C4-2B (cell line): ENCODE measurements at regions not wholly inside any gene's neighbourhood (a gene's known extent, or its start where the extent isn't known, plus 50 kb on each side); places are given as distances from the start of the nearest gene placed in this dataset.

Experiments
- H3K27ac ChIP-seq: fragments of 450-650 bp; 2 replicates; pipeline ENCODE4 v1.5.1; 2017
- ZFX ChIP-seq: fragments of 450-650 bp; IDR thresholded peaks from 2 replicates; pipeline ENCODE4 v1.6.1; 2017
- TF ChIP-seq, protein P1 (sequence below): fragments of 450-650 bp; conservative IDR thresholded peaks from 2 replicates; pipeline ENCODE4 v1.5.1; 2017; ENCODE audit warnings: mild to moderate bottlenecking

DNA sequence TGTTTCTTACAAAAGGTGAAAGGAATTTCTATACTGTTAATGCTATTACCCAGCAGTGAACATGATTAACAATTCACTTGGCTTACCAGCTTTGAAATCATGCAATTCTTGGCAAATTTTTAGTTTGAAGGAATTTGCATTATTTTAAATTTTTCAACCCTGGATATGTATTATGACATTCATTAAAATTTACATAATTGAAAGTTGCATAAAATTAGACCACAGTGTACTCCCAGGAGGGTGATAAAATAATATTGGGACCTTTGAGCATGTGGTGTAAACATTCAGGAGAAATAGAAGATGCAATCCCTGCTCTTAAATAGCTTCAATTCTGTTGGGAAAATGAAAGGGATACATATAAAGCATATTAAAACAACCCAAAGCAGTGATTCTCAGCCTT, 412.2 kb upstream of the SGCD start:
- H3K27ac ChIP-seq: no peak overlapping the region
- TF ChIP-seq, protein P1, sequence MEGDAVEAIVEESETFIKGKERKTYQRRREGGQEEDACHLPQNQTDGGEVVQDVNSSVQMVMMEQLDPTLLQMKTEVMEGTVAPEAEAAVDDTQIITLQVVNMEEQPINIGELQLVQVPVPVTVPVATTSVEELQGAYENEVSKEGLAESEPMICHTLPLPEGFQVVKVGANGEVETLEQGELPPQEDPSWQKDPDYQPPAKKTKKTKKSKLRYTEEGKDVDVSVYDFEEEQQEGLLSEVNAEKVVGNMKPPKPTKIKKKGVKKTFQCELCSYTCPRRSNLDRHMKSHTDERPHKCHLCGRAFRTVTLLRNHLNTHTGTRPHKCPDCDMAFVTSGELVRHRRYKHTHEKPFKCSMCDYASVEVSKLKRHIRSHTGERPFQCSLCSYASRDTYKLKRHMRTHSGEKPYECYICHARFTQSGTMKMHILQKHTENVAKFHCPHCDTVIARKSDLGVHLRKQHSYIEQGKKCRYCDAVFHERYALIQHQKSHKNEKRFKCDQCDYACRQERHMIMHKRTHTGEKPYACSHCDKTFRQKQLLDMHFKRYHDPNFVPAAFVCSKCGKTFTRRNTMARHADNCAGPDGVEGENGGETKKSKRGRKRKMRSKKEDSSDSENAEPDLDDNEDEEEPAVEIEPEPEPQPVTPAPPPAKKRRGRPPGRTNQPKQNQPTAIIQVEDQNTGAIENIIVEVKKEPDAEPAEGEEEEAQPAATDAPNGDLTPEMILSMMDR: no peak
- TF ChIP-seq ZFX: no peak

GRCh38 chr5:155915601-155916000, 411.4 kb upstream of the SGCD start:
- no peak for TF ChIP-seq ZFX
- TF ChIP-seq, protein P1: no peak
- no peak overlapping the region for H3K27ac ChIP-seq

GRCh38 chr5:155919126-155919525, 407.8 kb upstream of the SGCD start:
- TF ChIP-seq, protein P1: no peak
- no peak for TF ChIP-seq ZFX

GRCh38 chr5:155919725-155920124, 407.2 kb upstream of the SGCD start:
- no peak overlapping the region for H3K27ac ChIP-seq
- TF ChIP-seq, protein P1: no peak
- TF ChIP-seq ZFX: no peak

More at GRCh38 chr5:155919126-155919525, 407.8 kb upstream of the SGCD start:
- H3K27ac ChIP-seq: no peak overlapping the region

DNA sequence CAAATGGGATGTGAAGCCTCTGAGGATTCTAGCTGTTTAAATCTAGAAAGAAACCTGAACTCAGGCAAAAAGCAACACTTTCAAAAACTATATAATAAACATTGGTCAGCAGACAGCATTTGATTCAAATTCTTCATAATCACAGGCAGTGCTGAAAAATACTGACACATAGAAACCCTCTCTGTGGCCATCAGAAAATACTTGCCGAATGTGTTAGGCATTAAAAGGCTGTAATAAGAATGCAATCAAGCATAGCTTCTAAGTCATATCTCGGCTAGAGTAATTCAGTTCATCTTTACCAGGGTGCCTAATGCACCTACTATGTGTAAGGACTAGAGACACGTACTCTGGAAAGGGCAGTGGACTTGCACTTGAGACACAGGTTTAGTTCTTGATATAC, 405.3 kb upstream of the SGCD start:
- TF ChIP-seq, protein P1: no peak
- no peak for TF ChIP-seq ZFX
- H3K27ac ChIP-seq: no peak overlapping the region

GRCh38 chr5:155923784-155924183, 403.2 kb upstream of the SGCD start:
- no peak overlapping the region for H3K27ac ChIP-seq
- TF ChIP-seq, protein P1: no peak
- no peak for TF ChIP-seq ZFX

GRCh38 chr5:155926031-155926430, 400.9 kb upstream of the SGCD start:
- no peak overlapping the region for H3K27ac ChIP-seq
- TF ChIP-seq, protein P1: no peak
- TF ChIP-seq ZFX: no peak
